Nephron (organoid): ENCODE measurements at regions not wholly inside any gene's neighbourhood (a gene's known extent, or its start where the extent isn't known, plus 50 kb on each side); places are given as distances from the start of the nearest gene placed in this dataset.
"Not testable (repeated sequence)": the region's sequence is repeated elsewhere in the genome, so short reads cannot be mapped to it uniquely, and the experiment has no call there.

Experiments used
- H3K27ac Mint-ChIP-seq, 3 experiments: 2 replicates each; pipeline ENCODE4 v1.8.0; 2020; ENCODE audit warnings: mixed read lengths in 3 of 3, mild to moderate bottlenecking in 2 of 3, moderate library complexity in 1 of 3
- H3K27me3 Mint-ChIP-seq: 2 replicates; pipeline ENCODE4 v1.8.0; 2021; ENCODE audit warnings: low read depth, mild to moderate bottlenecking, moderate library complexity, mixed read lengths
- H3K36me3 Mint-ChIP-seq: 2 replicates; pipeline ENCODE4 v1.8.0; 2020; ENCODE audit warnings: low read depth, mixed read lengths
- H3K4me1 Mint-ChIP-seq: 2 replicates; pipeline ENCODE4 v1.8.0; 2020; ENCODE audit warnings: mixed read lengths
- H3K4me3 Mint-ChIP-seq, 3 experiments: 2 replicates each; pipeline ENCODE4 v1.8.0; 2020; ENCODE audit warnings: mild to moderate bottlenecking in 3 of 3, mixed read lengths in 3 of 3, moderate library complexity in 2 of 3
- H3K9me3 Mint-ChIP-seq: 2 replicates; pipeline ENCODE4 v1.8.0; 2020; ENCODE audit warnings: mixed read lengths
- CTCF ChIP-seq, 3 experiments: fragments of 200-600 bp; sonication (generic); IDR thresholded peaks; one replicate each; pipeline ENCODE4 v1.5.0; 2021; ENCODE audit warnings: antibody characterized with exemption in 3 of 3; ENCODE audit not compliant: unreplicated experiment in 3 of 3

- no peak for TF ChIP-seq CTCF (IDR thresholded peaks at IDR 0.05; ENCODE audit: unreplicated experiment in 3 of 3)
Observed at GRCh38 chr6:168186438-168186837, 107.4 kb upstream of the FRMD1 start.

GRCh38 chr6:168186018-168186417 lies 107.0 kb upstream of the FRMD1 start:
- H3K4me1 Mint-ChIP-seq, H3K27me3 Mint-ChIP-seq, H3K27ac Mint-ChIP-seq, H3K9me3 Mint-ChIP-seq, H3K36me3 Mint-ChIP-seq, H3K4me3 Mint-ChIP-seq: not testable (repeated sequence)

More at GRCh38 chr6:168186438-168186837, 107.4 kb upstream of the FRMD1 start:
- Mint-ChIP-seq H3K4me1 (no peaks in the 10 kb centered on the region), H3K27ac (no peak overlapping the region), H3K27me3 (peaks cover 10% of the 10 kb centered on the region), H3K4me3 (no peak overlapping the region), H3K36me3 (no peaks in the 10 kb centered on the region), H3K9me3 (peaks cover 5% of the 10 kb centered on the region)

- no peak for TF ChIP-seq CTCF (IDR thresholded peaks at IDR 0.05; ENCODE audit: unreplicated experiment in 3 of 3)
- no peak overlapping the region for H3K4me3 Mint-ChIP-seq
- no peaks in the 10 kb centered on the region for H3K36me3 Mint-ChIP-seq
- peaks cover 4% of the 10 kb centered on the region for H3K27me3 Mint-ChIP-seq
- no peak overlapping the region for H3K27ac Mint-ChIP-seq
- H3K4me1 Mint-ChIP-seq, result no peaks in the 10 kb centered on the region
- peaks cover 5% of the 10 kb centered on the region for H3K9me3 Mint-ChIP-seq
Observed at GRCh38 chr6:168184701-168185100, 105.7 kb upstream of the FRMD1 start.

GRCh38 chr6:168183613-168183970 lies 104.6 kb upstream of the FRMD1 start:
- Mint-ChIP-seq H3K27me3 (peaks cover 4% of the 10 kb centered on the region), H3K9me3 (peaks cover 5% of the 10 kb centered on the region), H3K4me1 (no peaks in the 10 kb centered on the region), H3K36me3 (no peaks in the 10 kb centered on the region), H3K4me3 (no peak overlapping the region), H3K27ac (no peak overlapping the region)
- TF ChIP-seq CTCF (IDR thresholded peaks at IDR 0.05; ENCODE audit: unreplicated experiment in 3 of 3), result no peak

GRCh38 chr6:168182908-168183612 lies 104.0 kb upstream of the FRMD1 start:
- H3K36me3 Mint-ChIP-seq, result no peaks in the 10 kb centered on the region

GRCh38 chr6:168182366-168182765 lies 103.4 kb upstream of the FRMD1 start:
- Mint-ChIP-seq H3K9me3 (peaks cover 5% of the 10 kb centered on the region), H3K27ac (no peak overlapping the region), H3K4me1 (no peaks in the 10 kb centered on the region), H3K36me3 (no peaks in the 10 kb centered on the region), H3K27me3 (peaks cover 3% of the 10 kb centered on the region), H3K4me3 (no peak overlapping the region)
- TF ChIP-seq CTCF (IDR thresholded peaks at IDR 0.05; ENCODE audit: unreplicated experiment in 3 of 3), result no peak

More at GRCh38 chr6:168182908-168183612, 104.0 kb upstream of the FRMD1 start:
- H3K4me1 Mint-ChIP-seq, result no peaks in the 10 kb centered on the region
- H3K4me3 Mint-ChIP-seq, result no peak overlapping the region
- H3K9me3 Mint-ChIP-seq, result peaks cover 5% of the 10 kb centered on the region
- no peaks in the 10 kb centered on the region for H3K27me3 Mint-ChIP-seq
- TF ChIP-seq CTCF (IDR thresholded peaks at IDR 0.05; ENCODE audit: unreplicated experiment in 3 of 3), result no peak
- no peak overlapping the region for H3K27ac Mint-ChIP-seq
